Osteoblast (primary cell): ENCODE measurements at regions not wholly inside any gene's neighbourhood (a gene's known extent, or its start where the extent isn't known, plus 50 kb on each side); places are given as distances from the start of the nearest gene placed in this dataset.

Source experiments
- DNase-seq: peaks from one replicate; pipeline ENCODE4 v3.0.0; 2011; ENCODE audit warnings: low spot score, mixed read lengths; ENCODE audit not compliant: insufficient read length; ENCODE audit errors: missing footprints
- H2AFZ ChIP-seq: 2 replicates; pipeline ENCODE4 v1.6.0; 2011; ENCODE audit warnings: mild to moderate bottlenecking, low read length
- H3K27ac ChIP-seq: 2 replicates; pipeline ENCODE4 v1.5.1; 2011; ENCODE audit warnings: mild to moderate bottlenecking, low read depth, low read length, moderate library complexity
- H3K27me3 ChIP-seq: 2 replicates; pipeline ENCODE4 v1.6.0; 2012; ENCODE audit warnings: mild to moderate bottlenecking, control low read depth, inconsistent platforms, low read length, moderate library complexity; ENCODE audit not compliant: insufficient read depth
- H3K36me3 ChIP-seq: 2 replicates; pipeline ENCODE4 v1.5.1; 2011; ENCODE audit warnings: mild to moderate bottlenecking, low read length, control low read depth, moderate library complexity; ENCODE audit not compliant: insufficient read depth
- H3K4me1 ChIP-seq: 2 replicates; pipeline ENCODE4 v1.5.1; 2011; ENCODE audit warnings: mild to moderate bottlenecking, low read length, control low read depth, moderate library complexity; ENCODE audit not compliant: insufficient read depth
- H3K4me2 ChIP-seq: 2 replicates; pipeline ENCODE4 v1.6.0; 2011; ENCODE audit warnings: mild to moderate bottlenecking, low read length; ENCODE audit not compliant: insufficient read depth
- H3K4me3 ChIP-seq: fragments of 200-600 bp; sonication (generic); 3 replicates; pipeline ENCODE4 v1.5.1; 2012; ENCODE audit warnings: mild to moderate bottlenecking, low read length, inconsistent platforms; ENCODE audit not compliant: insufficient read depth
- H3K79me2 ChIP-seq: 2 replicates; pipeline ENCODE4 v1.6.0; 2012; ENCODE audit warnings: mild to moderate bottlenecking, low read length, control low read depth, inconsistent platforms; ENCODE audit not compliant: insufficient read depth
- H3K9me3 ChIP-seq: 2 replicates; pipeline ENCODE4 v1.5.1; 2011; ENCODE audit warnings: low read depth, low read length, control low read depth
- H4K20me1 ChIP-seq: 2 replicates; pipeline ENCODE4 v1.6.0; 2012; ENCODE audit warnings: mild to moderate bottlenecking, low read length, control low read depth; ENCODE audit not compliant: insufficient read depth
- TF ChIP-seq, protein P1 (sequence below): IDR thresholded peaks from 2 replicates; pipeline ENCODE4 v1.5.1; 2011; ENCODE audit warnings: mild to moderate bottlenecking, low read depth, low read length, moderate library complexity; ENCODE audit errors: extremely low read depth

DNA sequence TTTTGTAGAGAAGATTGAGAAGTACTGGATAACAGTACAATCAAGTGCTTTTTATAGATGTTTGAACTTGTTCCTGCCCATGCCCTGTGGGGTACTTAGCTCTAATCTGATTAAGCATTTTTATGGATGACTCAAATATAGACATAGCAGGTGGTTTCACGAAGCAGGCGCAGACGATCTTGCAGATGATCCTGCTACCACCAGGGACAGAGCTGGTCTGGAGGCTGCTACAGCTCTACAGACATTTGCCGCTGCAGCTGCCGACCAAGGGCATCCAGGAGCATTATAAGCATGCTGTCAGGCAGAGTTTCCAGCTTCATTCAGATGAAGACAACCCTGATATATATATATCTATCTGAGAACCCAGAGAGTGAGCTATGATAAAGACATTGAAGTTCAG is 650.4 kb downstream of the NXPH1 start:
- Histone ChIP-seq H3K4me3 (no peak overlapping the region), H3K36me3 (no peaks in the 10 kb centered on the region), H3K4me2 (no peak overlapping the region), H3K4me1 (no peaks in the 10 kb centered on the region), H2AFZ (no peak overlapping the region), H4K20me1 (no peaks in the 10 kb centered on the region), H3K27ac (no peak overlapping the region), H3K79me2 (no peaks in the 10 kb centered on the region), H3K9me3 (no peaks in the 10 kb centered on the region), H3K27me3 (no peaks in the 10 kb centered on the region)
- TF ChIP-seq, protein P1, sequence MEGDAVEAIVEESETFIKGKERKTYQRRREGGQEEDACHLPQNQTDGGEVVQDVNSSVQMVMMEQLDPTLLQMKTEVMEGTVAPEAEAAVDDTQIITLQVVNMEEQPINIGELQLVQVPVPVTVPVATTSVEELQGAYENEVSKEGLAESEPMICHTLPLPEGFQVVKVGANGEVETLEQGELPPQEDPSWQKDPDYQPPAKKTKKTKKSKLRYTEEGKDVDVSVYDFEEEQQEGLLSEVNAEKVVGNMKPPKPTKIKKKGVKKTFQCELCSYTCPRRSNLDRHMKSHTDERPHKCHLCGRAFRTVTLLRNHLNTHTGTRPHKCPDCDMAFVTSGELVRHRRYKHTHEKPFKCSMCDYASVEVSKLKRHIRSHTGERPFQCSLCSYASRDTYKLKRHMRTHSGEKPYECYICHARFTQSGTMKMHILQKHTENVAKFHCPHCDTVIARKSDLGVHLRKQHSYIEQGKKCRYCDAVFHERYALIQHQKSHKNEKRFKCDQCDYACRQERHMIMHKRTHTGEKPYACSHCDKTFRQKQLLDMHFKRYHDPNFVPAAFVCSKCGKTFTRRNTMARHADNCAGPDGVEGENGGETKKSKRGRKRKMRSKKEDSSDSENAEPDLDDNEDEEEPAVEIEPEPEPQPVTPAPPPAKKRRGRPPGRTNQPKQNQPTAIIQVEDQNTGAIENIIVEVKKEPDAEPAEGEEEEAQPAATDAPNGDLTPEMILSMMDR, result no peak
- DNase-seq, result no peak

DNA sequence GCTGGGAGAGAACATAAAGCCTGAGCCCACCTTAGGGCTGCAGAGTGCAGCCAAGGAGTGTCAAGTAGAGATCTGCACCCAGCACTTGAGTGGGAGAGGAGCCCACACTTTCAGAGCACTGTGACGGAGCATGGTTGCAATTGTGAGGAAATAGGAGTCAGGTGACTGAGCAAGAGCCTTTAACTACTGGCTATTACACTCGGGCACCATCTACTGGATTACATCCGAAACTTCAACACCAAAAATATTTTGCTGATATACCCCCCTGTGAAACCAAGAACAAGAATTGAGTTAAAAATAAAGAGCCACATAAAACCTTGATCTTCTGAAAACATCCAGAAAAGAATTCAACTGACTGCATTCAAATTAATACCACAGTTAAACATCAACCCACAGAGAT is 657.9 kb downstream of the NXPH1 start:
- no peaks in the 10 kb centered on the region for H3K9me3 ChIP-seq
- no peak for DNase-seq
- H3K4me1 ChIP-seq, result no peaks in the 10 kb centered on the region
- H3K27ac ChIP-seq, result no peak overlapping the region
- no peak overlapping the region for H2AFZ ChIP-seq
- no peaks in the 10 kb centered on the region for H4K20me1 ChIP-seq
- H3K4me3 ChIP-seq, result no peak overlapping the region
- H3K36me3 ChIP-seq, result no peaks in the 10 kb centered on the region
- TF ChIP-seq, protein P1, result no peak
- no peak overlapping the region for H3K4me2 ChIP-seq
- H3K27me3 ChIP-seq, result no peaks in the 10 kb centered on the region
- no peaks in the 10 kb centered on the region for H3K79me2 ChIP-seq

DNA sequence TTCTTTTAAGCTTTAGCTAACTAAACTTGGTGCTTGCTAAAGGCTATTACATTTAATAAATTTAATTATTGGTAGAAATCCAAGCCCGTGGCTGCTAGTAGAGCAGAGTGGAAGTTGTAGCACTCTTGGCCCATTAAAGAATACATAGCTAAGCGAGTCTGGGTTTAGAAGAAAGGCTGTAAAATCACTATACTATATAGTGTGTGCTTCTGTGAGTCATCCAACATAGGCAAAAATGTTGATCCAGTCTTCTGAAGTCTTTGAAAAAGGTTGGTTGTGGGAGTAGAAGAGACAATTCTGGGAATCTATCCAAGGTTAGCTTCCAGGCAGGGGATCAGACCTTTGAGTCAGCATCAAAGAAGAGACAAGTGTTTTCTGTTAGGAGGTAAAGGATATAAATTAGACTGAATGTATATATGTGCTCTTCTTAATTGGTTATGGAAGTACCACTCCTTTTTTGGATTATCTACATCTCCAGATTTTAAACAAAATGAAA is 664.2 kb downstream of the NXPH1 start:
- Histone ChIP-seq H3K36me3 (no peaks in the 10 kb centered on the region), H3K9me3 (no peaks in the 10 kb centered on the region), H3K4me1 (no peaks in the 10 kb centered on the region), H2AFZ (no peak overlapping the region), H3K79me2 (no peaks in the 10 kb centered on the region), H3K27me3 (no peaks in the 10 kb centered on the region), H4K20me1 (no peaks in the 10 kb centered on the region), H3K4me3 (no peak overlapping the region), H3K4me2 (no peak overlapping the region), H3K27ac (no peak overlapping the region)
- TF ChIP-seq, protein P1, result no peak
- DNase-seq, result no peak

DNA sequence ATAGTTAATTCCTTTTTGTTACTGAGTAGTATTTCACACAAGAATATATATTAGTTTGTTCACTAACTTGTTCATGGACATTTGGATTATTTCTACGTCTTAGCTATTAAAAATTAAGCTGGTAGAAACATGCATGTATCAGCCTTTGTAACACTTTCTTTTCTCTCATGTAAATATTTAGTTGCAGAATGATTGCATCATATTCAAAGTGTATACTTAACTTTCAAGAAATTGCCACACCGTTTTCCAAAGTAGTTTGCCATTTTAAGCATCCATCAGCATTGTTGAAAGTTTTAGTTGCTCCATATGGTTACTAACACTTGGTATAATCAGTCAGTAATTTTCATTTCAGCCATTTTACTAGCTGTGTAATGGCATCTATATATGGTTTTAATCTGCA is 666.9 kb downstream of the NXPH1 start:
- DNase-seq, result no peak
- TF ChIP-seq, protein P1, result no peak
- Histone ChIP-seq H3K27me3 (no peaks in the 10 kb centered on the region), H4K20me1 (no peaks in the 10 kb centered on the region), H3K79me2 (no peaks in the 10 kb centered on the region), H3K36me3 (no peaks in the 10 kb centered on the region), H3K4me3 (no peak overlapping the region), H2AFZ (no peak overlapping the region), H3K27ac (no peak overlapping the region), H3K4me2 (no peak overlapping the region), H3K4me1 (no peaks in the 10 kb centered on the region), H3K9me3 (no peaks in the 10 kb centered on the region)
